Right atrium auricular region (tissue), 2 donors: ENCODE measurements at regions not wholly inside any gene's neighbourhood (a gene's known extent, or its start where the extent isn't known, plus 50 kb on each side); places are given as distances from the start of the nearest gene placed in this dataset.

ENCODE experiments used
- DNase-seq: peaks from one replicate; pipeline ENCODE4 v3.0.0-alpha.2; 2019; ENCODE audit warnings: low spot score
- H3K27ac ChIP-seq, 2 donors: fragments of 200-600 bp; sonication (generic); 1 replicate in 1 of 2; 2 replicates in 1 of 2; pipeline ENCODE4 v1.5.1; 2016 to 2019
- H3K27me3 ChIP-seq, 2 donors: fragments of 200-600 bp; sonication (generic); one replicate each; pipeline versions ENCODE4 v1.5.1 to v1.6.0; 2017 to 2019
- H3K36me3 ChIP-seq: fragments of 200-600 bp; sonication (generic); one replicate; pipeline ENCODE4 v1.5.1; 2016
- H3K4me1 ChIP-seq, 2 donors: fragments of 200-600 bp; sonication (generic); one replicate each; pipeline versions ENCODE4 v1.5.1 to v1.6.0; 2017 to 2019
- H3K4me3 ChIP-seq, 2 donors: fragments of 200-600 bp; sonication (generic); 1 replicate in 1 of 2; 2 replicates in 1 of 2; pipeline ENCODE4 v1.5.1; 2017 to 2019; ENCODE audit warnings: mild to moderate bottlenecking in 1 of 2, moderate library complexity in 1 of 2
- H3K9me3 ChIP-seq, 2 donors: fragments of 200-600 bp; sonication (generic); one replicate each; pipeline ENCODE4 v1.5.1; 2019
- CTCF ChIP-seq, 2 donors: fragments of 200-600 bp; sonication (generic); IDR thresholded peaks; one replicate each; pipeline ENCODE4 v1.5.1; 2019; ENCODE audit warnings: antibody characterized with exemption in 2 of 2

- Histone ChIP-seq H3K4me1 (no peaks in the 10 kb centered on the region), H3K4me3 (no peak overlapping the region), H3K27ac (no peak overlapping the region), H3K27me3 (no peaks in the 10 kb centered on the region), H3K36me3 (no peaks in the 10 kb centered on the region), H3K9me3 (no peaks in the 10 kb centered on the region)
- no peak for TF ChIP-seq CTCF (IDR thresholded peaks at IDR 0.05)
- DNase-seq, result no peak
These were observed 64.4 kb upstream of the TBC1D5 start for GRCh38 chr3:17806876-17807275.

- no peak for TF ChIP-seq CTCF (IDR thresholded peaks at IDR 0.05)
- Histone ChIP-seq H3K4me1 (no peaks in the 10 kb centered on the region), H3K9me3 (no peaks in the 10 kb centered on the region), H3K4me3 (no peak overlapping the region), H3K36me3 (no peaks in the 10 kb centered on the region), H3K27ac (no peak overlapping the region), H3K27me3 (no peaks in the 10 kb centered on the region)
- no peak for DNase-seq
These were observed 63.8 kb upstream of the TBC1D5 start for GRCh38 chr3:17806201-17806600.

GRCh38 chr3:17805461-17805940, 63.1 kb upstream of the TBC1D5 start:
- Histone ChIP-seq H3K27me3 (no peaks in the 10 kb centered on the region), H3K4me1 (no peaks in the 10 kb centered on the region), H3K36me3 (no peaks in the 10 kb centered on the region), H3K9me3 (no peaks in the 10 kb centered on the region), H3K27ac (no peak overlapping the region), H3K4me3 (no peak overlapping the region)
- DNase-seq, result no peak
- TF ChIP-seq CTCF (IDR thresholded peaks at IDR 0.05), result no peak

- no peak for TF ChIP-seq CTCF (IDR thresholded peaks at IDR 0.05)
These were observed 60.5 kb upstream of the TBC1D5 start for GRCh38 chr3:17802950-17803349.

GRCh38 chr3:17801131-17801530, 58.7 kb upstream of the TBC1D5 start:
- no peak for DNase-seq
- Histone ChIP-seq H3K4me3 (no peak overlapping the region), H3K4me1 (no peaks in the 10 kb centered on the region), H3K27ac (no peak overlapping the region), H3K36me3 (no peaks in the 10 kb centered on the region), H3K9me3 (no peaks in the 10 kb centered on the region), H3K27me3 (no peaks in the 10 kb centered on the region)
- no peak for TF ChIP-seq CTCF (IDR thresholded peaks at IDR 0.05)

More at GRCh38 chr3:17802950-17803349, 60.5 kb upstream of the TBC1D5 start:
- H3K36me3 ChIP-seq, result no peaks in the 10 kb centered on the region
- no peak overlapping the region for H3K27ac ChIP-seq
- H3K9me3 ChIP-seq, result no peaks in the 10 kb centered on the region
- H3K27me3 ChIP-seq, result no peaks in the 10 kb centered on the region
- DNase-seq, result no peak
- H3K4me1 ChIP-seq, result no peaks in the 10 kb centered on the region
- H3K4me3 ChIP-seq, result no peak overlapping the region

- Histone ChIP-seq H3K4me1 (no peaks in the 10 kb centered on the region), H3K4me3 (no peak overlapping the region), H3K27ac (no peak overlapping the region), H3K27me3 (no peaks in the 10 kb centered on the region), H3K36me3 (no peaks in the 10 kb centered on the region), H3K9me3 (no peaks in the 10 kb centered on the region)
- no peak for DNase-seq
- no peak for TF ChIP-seq CTCF (IDR thresholded peaks at IDR 0.05)
These were observed 57.8 kb upstream of the TBC1D5 start for GRCh38 chr3:17800232-17800631.
